ENCODE measurements at regions not wholly inside any gene's neighbourhood (a gene's known extent, or its start where the extent isn't known, plus 50 kb on each side); places are given as distances from the start of the nearest gene placed in this dataset.

- Histone ChIP-seq H3K79me2 (ENCODE audit: insufficient read depth, low read length) (no peaks in the 10 kb centered on the region), H2AFZ (ENCODE audit: low read depth, low read length, poor library complexity, severe bottlenecking) (no peak overlapping the region), H3K27me3 (ENCODE audit: insufficient read depth, low read length) (no peaks in the 10 kb centered on the region; the same call in 1 of the 2 replicates), H3K4me2 (ENCODE audit: low read length) (no peak overlapping the region), H3K9me2 (ENCODE audit: insufficient read depth) (no peaks in the 10 kb centered on the region), H3K27ac (ENCODE audit: low read depth, low read length) (no peak overlapping the region), H3K9ac (ENCODE audit: low read length) (no peak overlapping the region), H3K4me1 (ENCODE audit: control insufficient read depth in 1 of 2, insufficient read depth in 2 of 2, low read length in 2 of 2) (peaks cover 3 to 9% of the 10 kb centered on the region in 2 experiments), H3K9me3 (ENCODE audit: control insufficient read depth in 1 of 2, insufficient read depth in 1 of 2, low read depth in 1 of 2, low read length in 2 of 2) (no peaks in the 10 kb centered on the region), H4K20me1 (ENCODE audit: insufficient read depth) (no peaks in the 10 kb centered on the region), H3K36me3 (ENCODE audit: control insufficient read depth in 1 of 2, insufficient read depth in 2 of 2, low read length in 2 of 2) (no peaks in the 10 kb centered on the region), H3K4me3 (replicated peaks in 1 of 2; ENCODE audit: low read depth in 1 of 2, low read length in 2 of 2) (no peak overlapping the region)
- TF ChIP-seq CBX3 (IDR thresholded peaks at IDR 0.05; ENCODE audit: low read depth), result no peak
- TF ChIP-seq FOSL1 (IDR thresholded peaks at IDR 0.05; ENCODE audit: low read depth), result no peak
- TF ChIP-seq EZH2 (IDR thresholded peaks at IDR 0.05), result no peak
- TF ChIP-seq POLR2A (IDR thresholded peaks at IDR 0.05; ENCODE audit: borderline replicate concordance, extremely low read depth, insufficient read depth, insufficient read length), result no peak
- no peak for TF ChIP-seq ATF3 (IDR thresholded peaks at IDR 0.05)
- no peak for TF ChIP-seq REST (IDR thresholded peaks at IDR 0.05; ENCODE audit: low read depth)
- no peak for TF ChIP-seq TCF7L2 (IDR thresholded peaks at IDR 0.05; ENCODE audit: borderline replicate concordance, extremely low read depth, insufficient read depth, insufficient read length)
- no peak for TF ChIP-seq YY1 (IDR thresholded peaks at IDR 0.05; ENCODE audit: extremely low read depth, insufficient replicate concordance, low read depth, low read length)
- TF ChIP-seq JUND (IDR thresholded peaks at IDR 0.05), result no peak
- TF ChIP-seq SP1 (IDR thresholded peaks at IDR 0.05; ENCODE audit: low read depth), result no peak
- no peak for TF ChIP-seq RAD21 (IDR thresholded peaks at IDR 0.05; ENCODE audit: low read depth)
- CTCF ChIA-PET, result no interaction called here
- ATAC-seq, result no peak
- RAD21 ChIA-PET (ENCODE audit: low non-redundant PET in 1 of 2, low total read pairs in 2 of 2, uncharacterized antibody in 2 of 2, unreplicated experiment in 2 of 2), result no interaction called here
- POLR2A ChIA-PET, result no interaction called here
- DNase-seq (ENCODE audit: low read depth, low spot score), result no peak
- no TSS peak for BruUV-seq (replicated peaks)
- intact Hi-C loops (cut with micrococcal nuclease), result no loop called here
Measured at GRCh38 chr2:38427936-38428335, 50.9 kb upstream of the ATL2 start.
